ENCODE measurements at regions not wholly inside any gene's neighbourhood (a gene's known extent, or its start where the extent isn't known, plus 50 kb on each side); places are given as distances from the start of the nearest gene placed in this dataset.

- Histone ChIP-seq H3K36me3 (ENCODE audit: insufficient read depth, low read length) (no peaks in the 10 kb centered on the region), H3K9me3 (replicated peaks; ENCODE audit: low read length) (no peaks in the 10 kb centered on the region), H3K9ac (ENCODE audit: low read depth, low read length) (peak overlapping the region; percentile 32), H3K4me1 (ENCODE audit: control insufficient read depth, insufficient read depth, low read length) (peaks cover 75% of the 10 kb centered on the region), H3K4me3 (ENCODE audit: low read length) (no peak overlapping the region), H3K4me2 (ENCODE audit: low read length) (peak overlapping the region; percentile 7), H3K27me3 (ENCODE audit: control insufficient read depth, insufficient read depth, low read length) (no peaks in the 10 kb centered on the region)
Observed at GRCh38 chr3:177468331-177468730, 271.0 kb upstream of the TBL1XR1 start.

- Histone ChIP-seq H3K4me1 (ENCODE audit: control insufficient read depth, insufficient read depth, low read length) (peaks cover 73% of the 10 kb centered on the region), H3K9ac (ENCODE audit: low read depth, low read length) (peak overlapping the region; percentile 32), H3K4me2 (ENCODE audit: low read length) (peak overlapping the region; percentile 7)
Observed at GRCh38 chr3:177468816-177469215, 271.5 kb upstream of the TBL1XR1 start.

GRCh38 chr3:177469216-177469615 lies 271.9 kb upstream of the TBL1XR1 start:
- peak overlapping the region; percentile 32 for H3K9ac ChIP-seq (ENCODE audit: low read depth, low read length)
- no peaks in the 10 kb centered on the region for H3K36me3 ChIP-seq (ENCODE audit: insufficient read depth, low read length)
- H3K4me3 ChIP-seq (ENCODE audit: low read length), result no peak overlapping the region
- no peaks in the 10 kb centered on the region for H3K27me3 ChIP-seq (ENCODE audit: control insufficient read depth, insufficient read depth, low read length)
- peaks cover 69% of the 10 kb centered on the region for H3K4me1 ChIP-seq (ENCODE audit: control insufficient read depth, insufficient read depth, low read length)
- H3K4me2 ChIP-seq (ENCODE audit: low read length), result no peak overlapping the region
- no peaks in the 10 kb centered on the region for H3K9me3 ChIP-seq (replicated peaks; ENCODE audit: low read length)

More at GRCh38 chr3:177468816-177469215, 271.5 kb upstream of the TBL1XR1 start:
- Histone ChIP-seq H3K4me3 (ENCODE audit: low read length) (no peak overlapping the region), H3K9me3 (replicated peaks; ENCODE audit: low read length) (no peaks in the 10 kb centered on the region), H3K36me3 (ENCODE audit: insufficient read depth, low read length) (no peaks in the 10 kb centered on the region), H3K27me3 (ENCODE audit: control insufficient read depth, insufficient read depth, low read length) (no peaks in the 10 kb centered on the region)

DNA sequence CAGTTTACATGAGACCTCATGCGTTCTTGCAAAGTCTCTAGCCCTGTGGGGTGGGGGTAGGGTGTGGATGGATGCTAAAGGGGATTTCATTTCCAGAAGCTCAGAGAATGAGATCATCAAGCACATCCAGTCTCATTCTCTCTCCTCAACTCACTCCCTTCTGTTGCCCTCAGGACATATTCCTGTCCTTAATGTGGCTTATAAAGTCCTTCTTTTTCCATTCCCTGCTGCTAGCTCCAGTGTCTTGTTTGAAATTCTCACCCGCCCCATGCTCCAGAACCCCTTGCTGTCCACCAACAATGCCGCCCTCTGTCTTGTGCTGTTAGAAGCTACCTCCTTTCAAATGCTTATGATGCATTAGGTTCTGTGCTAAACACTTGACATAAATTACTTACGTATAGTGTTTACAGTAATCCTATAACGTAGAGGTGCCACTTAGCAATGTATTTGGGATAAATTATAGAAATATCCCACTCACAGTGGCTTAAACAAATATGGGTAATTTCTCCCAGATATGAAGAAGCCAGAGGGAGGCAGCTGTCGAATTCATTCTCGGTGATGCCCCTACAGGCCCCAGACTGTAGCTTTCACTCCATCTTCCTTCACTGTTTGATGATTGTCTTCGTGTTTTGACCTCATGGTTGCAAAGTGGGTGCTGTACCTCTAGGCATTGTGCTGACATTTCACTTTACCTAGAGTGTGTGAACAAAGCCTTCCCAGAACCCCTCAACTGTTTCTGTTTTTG lies 273.1 kb upstream of the TBL1XR1 start:
- Histone ChIP-seq H3K9me3 (replicated peaks; ENCODE audit: low read length) (no peaks in the 10 kb centered on the region), H3K9ac (ENCODE audit: low read depth, low read length) (no peak overlapping the region), H3K27me3 (ENCODE audit: control insufficient read depth, insufficient read depth, low read length) (no peaks in the 10 kb centered on the region), H3K4me1 (ENCODE audit: control insufficient read depth, insufficient read depth, low read length) (peaks cover 57% of the 10 kb centered on the region), H3K4me3 (ENCODE audit: low read length) (no peak overlapping the region), H3K36me3 (ENCODE audit: insufficient read depth, low read length) (no peaks in the 10 kb centered on the region), H3K4me2 (ENCODE audit: low read length) (no peak overlapping the region)

- Histone ChIP-seq H3K4me3 (ENCODE audit: low read length) (no peak overlapping the region), H3K9me3 (replicated peaks; ENCODE audit: low read length) (no peaks in the 10 kb centered on the region), H3K36me3 (ENCODE audit: insufficient read depth, low read length) (no peaks in the 10 kb centered on the region), H3K4me2 (ENCODE audit: low read length) (no peak overlapping the region), H3K4me1 (ENCODE audit: control insufficient read depth, insufficient read depth, low read length) (peaks cover 47% of the 10 kb centered on the region), H3K9ac (ENCODE audit: low read depth, low read length) (no peak overlapping the region), H3K27me3 (ENCODE audit: control insufficient read depth, insufficient read depth, low read length) (no peaks in the 10 kb centered on the region)
Observed at GRCh38 chr3:177471733-177472480, 274.6 kb upstream of the TBL1XR1 start.

DNA sequence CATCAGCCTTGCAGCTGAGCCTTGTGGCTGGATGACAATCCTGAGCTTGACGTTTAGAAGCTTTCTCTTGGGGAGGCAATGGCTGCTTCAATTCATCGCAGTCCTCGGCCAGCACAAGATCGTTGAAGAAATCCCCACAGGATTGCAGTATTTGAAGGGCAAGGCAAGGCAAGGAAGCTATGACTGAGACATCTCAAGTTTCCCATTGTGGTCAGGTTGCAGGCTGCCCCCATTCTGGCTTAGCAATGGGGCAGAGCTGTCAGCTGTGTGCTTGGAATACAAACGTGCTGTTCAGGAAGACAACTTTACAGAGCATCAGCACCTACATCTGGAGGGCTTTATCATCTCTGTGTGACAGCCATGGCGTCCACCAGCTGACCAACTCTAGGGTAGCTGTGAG lies 275.9 kb upstream of the TBL1XR1 start:
- H3K9ac ChIP-seq (ENCODE audit: low read depth, low read length), result peak overlapping the region; percentile 47
- no peaks in the 10 kb centered on the region for H3K9me3 ChIP-seq (replicated peaks; ENCODE audit: low read length)
- no peaks in the 10 kb centered on the region for H3K36me3 ChIP-seq (ENCODE audit: insufficient read depth, low read length)
- H3K4me1 ChIP-seq (ENCODE audit: control insufficient read depth, insufficient read depth, low read length), result peaks cover 41% of the 10 kb centered on the region
- H3K4me2 ChIP-seq (ENCODE audit: low read length), result peak overlapping the region; percentile 54
- no peaks in the 10 kb centered on the region for H3K27me3 ChIP-seq (ENCODE audit: control insufficient read depth, insufficient read depth, low read length)
- H3K4me3 ChIP-seq (ENCODE audit: low read length), result no peak overlapping the region

- Histone ChIP-seq H3K27me3 (ENCODE audit: control insufficient read depth, insufficient read depth, low read length) (no peaks in the 10 kb centered on the region), H3K4me2 (ENCODE audit: low read length) (no peak overlapping the region), H3K4me1 (ENCODE audit: control insufficient read depth, insufficient read depth, low read length) (peaks cover 35% of the 10 kb centered on the region), H3K4me3 (ENCODE audit: low read length) (no peak overlapping the region), H3K9ac (ENCODE audit: low read depth, low read length) (no peak overlapping the region), H3K9me3 (replicated peaks; ENCODE audit: low read length) (no peaks in the 10 kb centered on the region), H3K36me3 (ENCODE audit: insufficient read depth, low read length) (no peaks in the 10 kb centered on the region)
Observed at GRCh38 chr3:177473903-177474302, 276.6 kb upstream of the TBL1XR1 start.

GRCh38 chr3:177474652-177475355 lies 277.5 kb upstream of the TBL1XR1 start:
- Histone ChIP-seq H3K36me3 (ENCODE audit: insufficient read depth, low read length) (no peaks in the 10 kb centered on the region), H3K9ac (ENCODE audit: low read depth, low read length) (no peak overlapping the region), H3K4me1 (ENCODE audit: control insufficient read depth, insufficient read depth, low read length) (peaks cover 32% of the 10 kb centered on the region), H3K9me3 (replicated peaks; ENCODE audit: low read length) (no peaks in the 10 kb centered on the region), H3K4me3 (ENCODE audit: low read length) (no peak overlapping the region), H3K27me3 (ENCODE audit: control insufficient read depth, insufficient read depth, low read length) (no peaks in the 10 kb centered on the region), H3K4me2 (ENCODE audit: low read length) (no peak overlapping the region)

- peaks cover 27% of the 10 kb centered on the region for H3K4me1 ChIP-seq (ENCODE audit: control insufficient read depth, insufficient read depth, low read length)
- H3K27me3 ChIP-seq (ENCODE audit: control insufficient read depth, insufficient read depth, low read length), result no peaks in the 10 kb centered on the region
- H3K9me3 ChIP-seq (replicated peaks; ENCODE audit: low read length), result no peaks in the 10 kb centered on the region
- H3K4me2 ChIP-seq (ENCODE audit: low read length), result no peak overlapping the region
- H3K4me3 ChIP-seq (ENCODE audit: low read length), result no peak overlapping the region
- H3K9ac ChIP-seq (ENCODE audit: low read depth, low read length), result no peak overlapping the region
- H3K36me3 ChIP-seq (ENCODE audit: insufficient read depth, low read length), result no peaks in the 10 kb centered on the region
Observed at GRCh38 chr3:177475356-177475665, 278.0 kb upstream of the TBL1XR1 start.

DNA sequence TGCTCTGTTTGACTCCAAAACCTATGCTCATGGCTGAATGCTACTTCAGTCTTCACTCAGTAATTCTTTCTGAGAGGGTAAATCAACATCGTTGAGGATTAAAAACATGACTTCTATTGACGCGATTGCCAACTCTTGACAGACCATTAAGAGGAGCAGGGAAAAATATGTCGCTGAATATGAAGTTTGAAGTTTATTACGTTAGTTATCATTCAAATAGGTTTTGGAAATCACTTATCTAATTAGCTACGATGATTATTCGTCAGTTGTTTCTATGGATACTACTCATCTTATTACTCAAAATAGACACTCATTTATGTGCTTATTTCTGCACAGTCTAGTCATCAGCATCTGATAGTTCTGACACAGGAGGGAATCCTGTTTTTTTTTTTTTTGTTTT lies 279.2 kb upstream of the TBL1XR1 start:
- H3K4me3 ChIP-seq (ENCODE audit: low read length), result no peak overlapping the region
- H3K4me1 ChIP-seq (ENCODE audit: control insufficient read depth, insufficient read depth, low read length), result peaks cover 25% of the 10 kb centered on the region
- no peak overlapping the region for H3K9ac ChIP-seq (ENCODE audit: low read depth, low read length)
- H3K9me3 ChIP-seq (replicated peaks; ENCODE audit: low read length), result no peaks in the 10 kb centered on the region
- H3K4me2 ChIP-seq (ENCODE audit: low read length), result no peak overlapping the region
- H3K27me3 ChIP-seq (ENCODE audit: control insufficient read depth, insufficient read depth, low read length), result no peaks in the 10 kb centered on the region
- no peaks in the 10 kb centered on the region for H3K36me3 ChIP-seq (ENCODE audit: insufficient read depth, low read length)

DNA sequence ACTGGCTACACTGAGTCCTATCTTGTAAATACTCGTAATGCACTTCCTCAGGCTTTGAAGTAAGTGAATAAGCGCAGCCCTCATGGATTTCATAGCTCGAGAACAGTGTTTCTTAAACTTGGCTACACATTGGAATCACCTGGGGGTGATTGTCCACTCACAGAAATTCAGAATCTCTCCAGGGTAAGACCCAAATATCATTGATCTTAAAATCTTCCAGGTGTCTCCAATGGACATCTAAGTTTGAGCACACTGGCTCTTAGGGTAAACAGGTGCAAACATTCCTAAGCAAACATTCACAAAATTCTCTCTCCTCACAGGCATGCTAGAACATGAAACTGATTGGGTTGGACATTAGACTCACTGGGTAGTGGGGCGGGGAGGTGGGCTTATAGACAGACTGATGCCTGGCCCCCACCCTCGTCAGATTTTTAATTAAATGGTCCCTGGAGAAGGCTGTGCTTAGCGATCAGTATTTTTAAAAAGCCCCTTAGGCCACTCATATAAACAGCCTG lies 279.7 kb upstream of the TBL1XR1 start:
- peaks cover 29% of the 10 kb centered on the region for H3K4me1 ChIP-seq (ENCODE audit: control insufficient read depth, insufficient read depth, low read length)
- H3K9me3 ChIP-seq (replicated peaks; ENCODE audit: low read length), result no peaks in the 10 kb centered on the region
- H3K27me3 ChIP-seq (ENCODE audit: control insufficient read depth, insufficient read depth, low read length), result no peaks in the 10 kb centered on the region
- no peak overlapping the region for H3K4me3 ChIP-seq (ENCODE audit: low read length)
- no peaks in the 10 kb centered on the region for H3K36me3 ChIP-seq (ENCODE audit: insufficient read depth, low read length)
- H3K4me2 ChIP-seq (ENCODE audit: low read length), result no peak overlapping the region
- no peak overlapping the region for H3K9ac ChIP-seq (ENCODE audit: low read depth, low read length)
